ENCODE measurements at regions not wholly inside any gene's neighbourhood (a gene's known extent, or its start where the extent isn't known, plus 50 kb on each side); places are given as distances from the start of the nearest gene placed in this dataset.

- intact Hi-C loops (cut with micrococcal nuclease; ENCODE audit: unreplicated experiment): no loop called here
- no TSS peak for BruUV-seq (replicated peaks)
- Mint-ChIP-seq H3K36me3 (ENCODE audit: insufficient read depth, unreplicated experiment) (no peaks in the 10 kb centered on the region), H3K27me3 (ENCODE audit: insufficient read depth, unreplicated experiment) (no peaks in the 10 kb centered on the region), H3K9me3 (ENCODE audit: unreplicated experiment) (no peaks in the 10 kb centered on the region), H3K4me1 (ENCODE audit: low read depth, unreplicated experiment) (no peaks in the 10 kb centered on the region), H3K27ac (ENCODE audit: unreplicated experiment) (no peak overlapping the region), H3K4me3 (ENCODE audit: unreplicated experiment) (no peak overlapping the region)
- no peak for DNase-seq
- no peaks in the 10 kb centered on the region for H3K4me1 ChIP-seq
- ChIA-PET POLR2A (no interaction called here), CTCF (no interaction called here)
- H3K36me3 ChIP-seq (ENCODE audit: control insufficient read depth, insufficient read depth, low read length): no peaks in the 10 kb centered on the region
- H3K4me3 ChIP-seq (ENCODE audit: low read depth, low read length): no peak overlapping the region
- no peaks in the 10 kb centered on the region for H3K27me3 ChIP-seq (replicated peaks; ENCODE audit: control insufficient read depth, insufficient read depth, low read length)
- no peak for TF ChIP-seq CTCF (IDR thresholded peaks at IDR 0.05; ENCODE audit: insufficient read depth in 1 of 2, low read depth in 1 of 2, low read length in 1 of 2, severe bottlenecking in 1 of 2, unreplicated experiment in 1 of 2)
- no peaks in the 10 kb centered on the region for H3K9me3 ChIP-seq
These were observed 646.7 kb downstream of the BCOR start for GRCh38 chrX:39451046-39451445.

- no peaks in the 10 kb centered on the region for H3K36me3 ChIP-seq (ENCODE audit: control insufficient read depth, insufficient read depth, low read length)
- H3K4me1 ChIP-seq: no peaks in the 10 kb centered on the region
- intact Hi-C loops (cut with micrococcal nuclease; ENCODE audit: unreplicated experiment): no loop called here
- H3K27me3 ChIP-seq (replicated peaks; ENCODE audit: control insufficient read depth, insufficient read depth, low read length): no peaks in the 10 kb centered on the region
- H3K4me3 ChIP-seq (ENCODE audit: low read depth, low read length): no peak overlapping the region
- Mint-ChIP-seq H3K4me3 (ENCODE audit: unreplicated experiment) (no peak overlapping the region), H3K36me3 (ENCODE audit: insufficient read depth, unreplicated experiment) (no peaks in the 10 kb centered on the region), H3K27me3 (ENCODE audit: insufficient read depth, unreplicated experiment) (no peaks in the 10 kb centered on the region), H3K4me1 (ENCODE audit: low read depth, unreplicated experiment) (no peaks in the 10 kb centered on the region), H3K9me3 (ENCODE audit: unreplicated experiment) (no peaks in the 10 kb centered on the region), H3K27ac (ENCODE audit: unreplicated experiment) (no peak overlapping the region)
- BruUV-seq (replicated peaks): no TSS peak
- ChIA-PET POLR2A (no interaction called here), CTCF (no interaction called here)
- TF ChIP-seq CTCF (IDR thresholded peaks at IDR 0.05; ENCODE audit: insufficient read depth in 1 of 2, low read depth in 1 of 2, low read length in 1 of 2, severe bottlenecking in 1 of 2, unreplicated experiment in 1 of 2): no peak
- DNase-seq: no peak
- no peaks in the 10 kb centered on the region for H3K9me3 ChIP-seq
These were observed 645.4 kb downstream of the BCOR start for GRCh38 chrX:39452401-39452800.

DNA sequence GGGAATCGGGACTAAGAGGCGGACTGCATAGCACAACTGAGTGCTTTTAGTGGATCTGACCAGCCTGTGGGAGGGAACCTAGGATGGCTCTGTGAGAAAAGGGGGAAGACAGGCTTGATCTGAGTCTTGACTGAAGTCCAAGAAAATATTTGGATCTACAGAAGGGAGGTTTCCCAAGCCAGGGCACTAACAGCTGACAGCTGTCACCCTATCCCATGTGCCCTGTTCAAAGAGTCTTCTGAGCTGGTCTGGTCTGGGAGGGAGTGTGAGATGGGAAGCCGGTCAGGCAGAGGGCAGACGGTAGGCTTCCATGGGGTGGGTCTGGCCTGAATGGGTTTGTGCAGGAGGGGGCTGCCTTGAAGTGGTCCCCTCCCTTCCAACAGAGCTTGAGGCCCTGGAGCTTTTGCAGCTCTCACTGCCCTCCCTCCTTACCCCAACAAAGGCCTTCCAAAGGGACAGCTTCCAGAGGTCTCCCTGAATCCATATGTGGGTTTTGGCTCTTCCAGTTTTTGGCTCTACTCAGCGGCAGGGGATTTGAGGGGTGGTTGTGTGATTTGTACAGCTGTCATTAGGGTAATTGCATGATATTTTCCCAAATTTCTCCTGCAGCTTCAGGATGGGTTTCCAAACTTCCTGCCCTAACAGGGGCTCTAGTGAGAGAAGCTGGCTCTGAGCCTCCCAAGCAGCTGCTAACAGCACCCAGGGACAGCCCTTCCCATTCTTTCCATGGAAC, 643.7 kb downstream of the BCOR start:
- Mint-ChIP-seq H3K9me3 (ENCODE audit: unreplicated experiment) (no peaks in the 10 kb centered on the region), H3K36me3 (ENCODE audit: insufficient read depth, unreplicated experiment) (no peaks in the 10 kb centered on the region), H3K27ac (ENCODE audit: unreplicated experiment) (no peak overlapping the region), H3K4me3 (ENCODE audit: unreplicated experiment) (no peak overlapping the region), H3K4me1 (ENCODE audit: low read depth, unreplicated experiment) (peaks cover 5% of the 10 kb centered on the region), H3K27me3 (ENCODE audit: insufficient read depth, unreplicated experiment) (no peaks in the 10 kb centered on the region)
- H3K9me3 ChIP-seq: no peaks in the 10 kb centered on the region
- no peak overlapping the region for H3K4me3 ChIP-seq (ENCODE audit: low read depth, low read length)
- ChIA-PET POLR2A (no interaction called here), CTCF (no interaction called here)
- H3K27me3 ChIP-seq (replicated peaks; ENCODE audit: control insufficient read depth, insufficient read depth, low read length): no peaks in the 10 kb centered on the region
- intact Hi-C loops (cut with micrococcal nuclease; ENCODE audit: unreplicated experiment): no loop called here
- TF ChIP-seq CTCF (IDR thresholded peaks at IDR 0.05; ENCODE audit: insufficient read depth in 1 of 2, low read depth in 1 of 2, low read length in 1 of 2, severe bottlenecking in 1 of 2, unreplicated experiment in 1 of 2): no peak
- no peaks in the 10 kb centered on the region for H3K4me1 ChIP-seq
- H3K36me3 ChIP-seq (ENCODE audit: control insufficient read depth, insufficient read depth, low read length): no peaks in the 10 kb centered on the region
- no TSS peak for BruUV-seq (replicated peaks)
- DNase-seq: no peak

Data from Caco-2 (cell line).